ENCODE measurements at regions not wholly inside any gene's neighbourhood (a gene's known extent, or its start where the extent isn't known, plus 50 kb on each side); places are given as distances from the start of the nearest gene placed in this dataset.

DNA sequence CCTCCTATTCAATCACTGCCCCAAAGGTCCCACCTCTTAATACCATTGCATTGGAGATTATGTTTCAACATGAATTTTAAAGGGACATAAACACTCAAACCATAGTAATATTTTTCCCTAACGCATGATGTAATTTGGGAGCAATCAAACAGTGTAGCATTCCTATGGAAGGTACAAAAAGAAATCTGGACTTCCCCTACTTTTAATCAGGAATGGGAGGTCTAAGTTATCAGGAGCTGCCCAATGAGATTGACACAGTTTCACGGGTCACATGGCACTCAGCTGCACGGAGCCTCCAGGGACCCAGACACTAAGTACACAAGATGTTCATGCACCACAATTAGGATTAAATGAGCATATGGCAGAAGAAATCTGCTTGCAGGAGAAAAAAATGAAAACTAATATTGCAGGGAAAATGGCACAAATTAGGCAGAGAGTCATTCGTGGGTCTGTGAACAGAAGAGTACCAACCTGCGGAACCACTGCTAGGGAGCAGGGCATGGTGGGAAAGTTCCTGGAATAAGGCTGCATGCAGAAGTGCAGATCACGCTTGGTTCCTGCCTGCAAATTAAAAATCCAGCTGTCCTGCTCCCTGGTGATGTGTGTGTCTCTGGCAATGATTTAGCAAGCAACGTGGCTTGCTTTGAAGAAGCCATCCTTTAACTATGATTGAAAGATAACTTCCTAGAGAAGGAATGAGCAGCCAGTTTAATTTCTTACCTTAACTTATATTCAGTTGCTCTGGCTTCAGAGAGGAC is 326.6 kb upstream of the ID2 start:
- TF ChIP-seq, protein P1, sequence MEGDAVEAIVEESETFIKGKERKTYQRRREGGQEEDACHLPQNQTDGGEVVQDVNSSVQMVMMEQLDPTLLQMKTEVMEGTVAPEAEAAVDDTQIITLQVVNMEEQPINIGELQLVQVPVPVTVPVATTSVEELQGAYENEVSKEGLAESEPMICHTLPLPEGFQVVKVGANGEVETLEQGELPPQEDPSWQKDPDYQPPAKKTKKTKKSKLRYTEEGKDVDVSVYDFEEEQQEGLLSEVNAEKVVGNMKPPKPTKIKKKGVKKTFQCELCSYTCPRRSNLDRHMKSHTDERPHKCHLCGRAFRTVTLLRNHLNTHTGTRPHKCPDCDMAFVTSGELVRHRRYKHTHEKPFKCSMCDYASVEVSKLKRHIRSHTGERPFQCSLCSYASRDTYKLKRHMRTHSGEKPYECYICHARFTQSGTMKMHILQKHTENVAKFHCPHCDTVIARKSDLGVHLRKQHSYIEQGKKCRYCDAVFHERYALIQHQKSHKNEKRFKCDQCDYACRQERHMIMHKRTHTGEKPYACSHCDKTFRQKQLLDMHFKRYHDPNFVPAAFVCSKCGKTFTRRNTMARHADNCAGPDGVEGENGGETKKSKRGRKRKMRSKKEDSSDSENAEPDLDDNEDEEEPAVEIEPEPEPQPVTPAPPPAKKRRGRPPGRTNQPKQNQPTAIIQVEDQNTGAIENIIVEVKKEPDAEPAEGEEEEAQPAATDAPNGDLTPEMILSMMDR (IDR thresholded peaks at IDR 0.05; ENCODE audit: insufficient read depth, low read length, missing control alignments), result no peak
- H3K4me3 ChIP-seq (ENCODE audit: low read depth, low read length), result no peak overlapping the region
- ChIA-PET CTCF (no interaction called here), POLR2A (no interaction called here)
- DNase-seq (ENCODE audit: low read depth, low spot score), result no peak

- POLR2A ChIA-PET, result no interaction called here
- H3K4me3 ChIP-seq (ENCODE audit: low read depth, low read length), result no peak overlapping the region
- no peak for DNase-seq (ENCODE audit: low read depth, low spot score)
- CTCF ChIA-PET, result no interaction called here
- TF ChIP-seq, protein P1 (IDR thresholded peaks at IDR 0.05; ENCODE audit: insufficient read depth, low read length, missing control alignments), result no peak
Measured at GRCh38 chr2:8357738-8358518, 323.9 kb upstream of the ID2 start.

DNA sequence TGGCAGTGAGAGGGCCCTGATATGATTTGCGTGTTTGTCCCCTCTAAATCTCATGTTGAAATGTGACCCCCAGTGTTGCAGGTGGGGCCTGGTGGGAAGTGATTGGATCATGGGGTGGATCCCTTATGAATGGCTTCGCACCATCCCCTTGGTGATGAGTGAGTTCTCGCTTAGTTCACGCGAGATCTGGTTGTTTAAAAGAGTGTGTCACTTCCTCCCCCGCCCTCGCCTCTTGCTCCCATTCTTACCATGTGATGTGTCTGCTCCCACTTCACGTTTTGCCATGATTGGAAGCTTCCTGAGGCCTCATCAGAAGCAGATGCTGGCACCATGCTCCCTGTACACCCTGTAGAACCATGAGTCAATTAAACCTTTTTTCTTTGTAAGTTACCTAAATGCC is 319.9 kb upstream of the ID2 start:
- ChIA-PET POLR2A (no interaction called here), CTCF (no interaction called here)
- TF ChIP-seq, protein P1 (IDR thresholded peaks at IDR 0.05; ENCODE audit: insufficient read depth, low read length, missing control alignments), result no peak
- H3K4me3 ChIP-seq (ENCODE audit: low read depth, low read length), result no peak overlapping the region
- no peak for DNase-seq (ENCODE audit: low read depth, low spot score)

GRCh38 chr2:8363161-8363560 is 318.7 kb upstream of the ID2 start:
- no peak overlapping the region for H3K4me3 ChIP-seq (ENCODE audit: low read depth, low read length)
- TF ChIP-seq, protein P1 (IDR thresholded peaks at IDR 0.05; ENCODE audit: insufficient read depth, low read length, missing control alignments), result no peak
- DNase-seq (ENCODE audit: low read depth, low spot score), result no peak
- CTCF ChIA-PET, result no interaction called here
- POLR2A ChIA-PET, result interaction anchor here (1.0 kb wide), 1 partner anchor 318 kb away, joined by 3 read pairs; no protein-coding TSS in a partner anchor

DNA sequence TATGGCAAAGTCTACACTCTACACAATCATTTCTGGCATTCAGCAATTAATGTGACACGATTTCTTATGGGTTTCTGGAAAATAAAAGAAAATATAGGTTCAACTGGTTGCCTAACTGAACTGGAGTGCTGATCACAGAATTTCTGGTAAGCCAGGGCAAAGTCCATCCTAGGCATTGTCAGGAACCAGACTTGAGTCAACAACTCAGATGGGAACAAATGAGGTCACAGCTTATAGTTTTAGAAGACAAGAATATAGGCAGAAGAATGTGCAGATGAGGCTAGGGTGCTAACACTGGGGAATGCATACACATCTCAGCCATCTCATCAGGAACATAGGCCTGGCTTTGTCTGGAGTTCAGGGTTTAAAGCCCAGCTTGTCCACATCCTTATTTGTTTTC is 317.2 kb upstream of the ID2 start:
- TF ChIP-seq, protein P1 (IDR thresholded peaks at IDR 0.05; ENCODE audit: insufficient read depth, low read length, missing control alignments), result no peak
- DNase-seq (ENCODE audit: low read depth, low spot score), result no peak
- ChIA-PET POLR2A (no interaction called here), CTCF (no interaction called here)
- H3K4me3 ChIP-seq (ENCODE audit: low read depth, low read length), result no peak overlapping the region

DNA sequence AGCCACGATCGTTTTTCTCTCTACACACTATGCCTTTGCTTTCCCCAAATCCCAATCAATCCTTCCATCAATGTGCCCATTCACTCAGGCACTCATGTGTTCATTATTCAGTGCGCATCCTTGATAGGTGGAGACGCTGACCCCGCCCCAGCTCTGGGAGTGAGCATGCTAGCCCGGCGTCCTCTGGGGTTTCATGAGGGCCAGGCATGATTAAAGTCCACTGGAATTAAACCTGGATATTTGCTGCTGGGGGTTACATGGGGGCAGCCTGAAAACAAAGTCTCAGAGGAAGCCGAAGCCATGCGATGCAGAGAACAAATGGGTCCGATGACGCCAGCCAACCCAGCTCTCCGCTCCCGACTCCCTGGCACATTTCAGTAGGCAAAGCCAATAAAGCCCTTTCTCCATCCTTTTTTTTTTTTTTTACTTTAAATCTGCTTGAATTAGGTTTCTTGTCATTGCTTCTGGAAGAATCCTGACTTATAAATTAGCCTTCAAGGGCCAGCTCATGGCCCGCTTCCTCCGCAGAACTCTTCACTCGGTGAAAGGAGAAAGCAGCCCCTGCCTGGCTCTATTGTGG is 316.4 kb upstream of the ID2 start:
- no peak for DNase-seq (ENCODE audit: low read depth, low spot score)
- ChIA-PET CTCF (no interaction called here), POLR2A (no interaction called here)
- H3K4me3 ChIP-seq (ENCODE audit: low read depth, low read length), result no peak overlapping the region
- TF ChIP-seq, protein P1 (IDR thresholded peaks at IDR 0.05; ENCODE audit: insufficient read depth, low read length, missing control alignments), result no peak
